ENCODE measurements at regions not wholly inside any gene's neighbourhood (a gene's known extent, or its start where the extent isn't known, plus 50 kb on each side); places are given as distances from the start of the nearest gene placed in this dataset.
"Not testable (repeated sequence)": the region's sequence is repeated elsewhere in the genome, so short reads cannot be mapped to it uniquely, and the experiment has no call there.

DNA sequence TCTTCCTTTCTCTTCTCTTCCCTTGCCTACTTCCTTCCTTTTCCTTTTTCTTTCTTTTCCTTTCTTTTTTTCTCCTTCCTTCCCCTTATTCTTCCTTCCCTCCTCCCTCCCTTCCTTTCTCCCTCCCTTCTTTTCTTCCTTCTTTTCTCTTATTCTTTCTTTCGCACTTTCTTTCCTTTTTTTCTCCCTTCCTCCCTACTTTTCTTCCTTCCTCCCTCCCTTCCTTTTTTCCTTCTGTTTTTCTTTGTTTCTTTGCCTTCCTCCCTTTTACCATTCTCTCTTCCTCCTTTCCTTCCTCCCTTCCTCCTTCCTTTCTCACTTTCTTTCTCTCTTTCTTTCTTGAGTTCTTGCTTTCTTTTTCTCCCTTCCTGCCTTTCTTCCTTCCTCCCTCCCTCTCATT is 416.5 kb downstream of the ANKRD30B start:
- TF ChIP-seq CTCF (IDR thresholded peaks at IDR 0.05; ENCODE audit: insufficient read depth, low read depth, low read length); EZH2 (IDR thresholded peaks at IDR 0.05; ENCODE audit: insufficient read depth, low read length): not testable (repeated sequence)

Measured in astrocyte (in vitro differentiated cells and primary cell).